Heart left ventricle (tissue), 16 donors: ENCODE measurements at regions not wholly inside any gene's neighbourhood (a gene's known extent, or its start where the extent isn't known, plus 50 kb on each side); places are given as distances from the start of the nearest gene placed in this dataset.

Experiments
- ATAC-seq, 4 donors: fragments of 200-7000 bp; cut with Tn5 transposase; one replicate each; pipeline ENCODE4 v1.9.1; 2020 to 2022; ENCODE audit warnings: moderate library complexity in 4 of 4, mild to moderate bottlenecking in 3 of 4, moderate number of reproducible peaks in 1 of 4
- DNase-seq, 5 donors: peaks; one replicate each; pipeline ENCODE4 v3.0.0-alpha.2; 2020
- H3K27ac ChIP-seq, 12 donors: fragments of 200-600 bp; sonication (generic) in 4 of 12; one replicate each; pipeline versions ENCODE4 v1.5.0 to v1.8.0; 2016 to 2022; ENCODE audit warnings: mild to moderate bottlenecking in 2 of 12
- H3K27me3 ChIP-seq, 9 donors: fragments of 200-600 bp; sonication (generic) in 2 of 9; one replicate each; pipeline versions ENCODE4 v1.5.1 to v1.8.0; 2016 to 2022; ENCODE audit warnings: mild to moderate bottlenecking in 3 of 9
- H3K36me3 ChIP-seq, 9 donors: fragments of 200-600 bp; sonication (generic) in 2 of 9; one replicate each; pipeline versions ENCODE4 v1.5.0 to v1.8.0; 2018 to 2022; ENCODE audit warnings: mild to moderate bottlenecking in 2 of 9
- H3K4me1 ChIP-seq, 12 donors: fragments of 200-600 bp; sonication (generic) in 4 of 12; one replicate each; pipeline versions ENCODE4 v1.5.0 to v1.8.0; 2016 to 2022; ENCODE audit warnings: mild to moderate bottlenecking in 3 of 12
- H3K4me3 ChIP-seq, 12 donors: fragments of 200-600 bp; sonication (generic) in 4 of 12; one replicate each; pipeline versions ENCODE4 v1.5.0 to v1.8.0; 2017 to 2022; ENCODE audit warnings: mild to moderate bottlenecking in 9 of 12, moderate library complexity in 4 of 12
- H3K9me3 ChIP-seq, 12 donors: fragments of 200-600 bp; sonication (generic) in 4 of 12; one replicate each; pipeline versions ENCODE4 v1.5.0 to v1.8.0; 2016 to 2022; ENCODE audit warnings: mild to moderate bottlenecking in 1 of 12
- CTCF ChIP-seq, 12 donors: fragments of 200-600 bp; sonication (generic) in 4 of 12; IDR thresholded peaks; one replicate each; pipeline versions ENCODE4 v1.5.0 to v1.8.0; 2018 to 2022; ENCODE audit warnings: antibody characterized with exemption in 12 of 12, mild to moderate bottlenecking in 5 of 12
- POLR2A ChIP-seq, 2 donors: fragments of 450-650 bp; IDR thresholded peaks; one replicate each; pipeline ENCODE4 v1.6.1; 2017; ENCODE audit warnings: antibody characterized with exemption in 2 of 2, mild to moderate bottlenecking in 2 of 2, moderate library complexity in 2 of 2
- WGBS, 4 donors: extraction: QIAGEN DNeasy Blood & Tissue Kit in 2 of 4; methylation state at CpG; one replicate each; pipeline versions ENCODE4 v1.1.5 to v1.1.7; 2013 to 2018; 5-methylcytosine and 5-hydroxymethylcytosine counted together
- intact Hi-C, 10 donors: fragments of 100-400 bp; cut with DNase I; formaldehyde crosslinking; loops; one replicate each; pipeline versions ENCODE4 v1.11.1 to v1.14.2; 2022
- donor health status: ischemic (EF 13 %, LVEDD 7.1; RV severe dilation, severe dysfunction).
- donor health status: healthy with polysubstance abuse.
- donor health status: DM: no; HTN: yes; CAD: no.
- donor health status: DM: no; HTN: no; CAD: no.
- donor health status: ischemic (EF 25% LVEDD 6.9; RV normal size, moderate dysfunction).
- donor health status: ischemic (EF 25% LVEDD 5.7; RV mildly dilated, moderate dysfunction).
- donor health status: healthy.
- donor health status: DM: yes; HTN: yes; CAD: no.
- donor health status: ischemic (EF 35%, LVEDD 5.7; RV mildly dilated, moderate dysfunction).
- donor health status: nonischemic (EF 11% LVEDD 7.7; RV severe dilation, severe dysfunction).
- donor health status: DM: yes; HTN: yes; CAD: no.
- donor health status: PGD.
- donor health status: ischemic (EF 29% LVEDD 5.4; RV normal size, mild dysfunction).
- donor health status: nonischemic (EF 23%, LVEDD 6.1; RV moderate dilation, normal function).

DNA sequence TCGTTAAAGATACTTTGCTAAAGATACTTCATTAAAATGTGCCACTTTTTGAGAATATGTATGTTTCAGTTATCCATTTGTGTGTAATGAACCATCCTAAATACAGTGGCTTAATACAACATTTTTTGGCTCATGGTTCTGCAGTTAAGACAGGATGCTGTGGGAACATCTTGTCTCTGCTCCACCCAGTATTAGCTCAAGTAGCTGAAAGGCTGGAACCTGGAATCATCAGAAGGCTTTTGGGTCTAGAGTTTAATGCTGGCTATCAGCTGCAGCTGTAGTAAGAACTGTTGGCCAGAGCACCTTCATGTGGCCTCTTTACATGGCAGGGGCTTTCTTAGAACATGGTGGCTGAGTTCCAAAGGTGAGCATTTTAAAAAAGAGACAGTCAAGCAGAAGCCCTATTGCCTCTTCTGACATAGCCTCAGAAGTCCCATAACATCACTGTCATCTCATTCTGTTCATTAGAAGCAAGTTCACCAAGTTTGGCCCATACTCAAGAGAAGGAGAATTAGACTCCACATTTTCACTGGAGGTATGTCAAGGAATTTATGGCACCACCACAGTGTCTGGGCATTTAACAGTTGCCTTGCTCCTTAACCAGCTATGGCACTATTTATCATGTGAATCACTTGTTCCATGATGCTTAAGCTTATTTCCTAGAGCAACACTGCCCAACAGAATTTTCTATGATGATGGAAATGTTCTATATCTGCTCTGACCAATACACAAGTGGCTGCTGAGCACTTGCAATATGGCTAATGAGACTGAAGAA lies 70.4 kb upstream of the PDZRN3 start:
- TF ChIP-seq POLR2A (IDR thresholded peaks at IDR 0.05) = no peak
- TF ChIP-seq CTCF (IDR thresholded peaks at IDR 0.05) = no peak
- H3K36me3 ChIP-seq = no peaks in the 10 kb centered on the region
- no peak overlapping the region for H3K4me3 ChIP-seq
- DNase-seq (no peak), ATAC-seq (no peak)
- no peaks in the 10 kb centered on the region for H3K27me3 ChIP-seq
- H3K27ac ChIP-seq = no peak overlapping the region
- peaks cover 0 to 10% (median 0%) of the 10 kb centered on the region in 12 donors for H3K9me3 ChIP-seq
- intact Hi-C loops = no loop called here
- 72 to 91% (median 78%) methylated on average over 1 of the region's 1 CpG for WGBS, 4 donors
- no peaks in the 10 kb centered on the region for H3K4me1 ChIP-seq

GRCh38 chr3:73687106-73688004 lies 62.6 kb upstream of the PDZRN3 start:
- WGBS, 4 donors = 58 to 72% (median 62%) methylated on average over 5 of the region's 5 CpGs
- Histone ChIP-seq H3K4me3 (no peak overlapping the region), H3K4me1 (no peaks in the 10 kb centered on the region), H3K27ac (no peak overlapping the region), H3K27me3 (no peaks in the 10 kb centered on the region), H3K36me3 (no peaks in the 10 kb centered on the region), H3K9me3 (no peaks in the 10 kb centered on the region)
- ATAC-seq (no peak), DNase-seq (no peak)
- TF ChIP-seq CTCF (IDR thresholded peaks at IDR 0.05) (no peak), POLR2A (IDR thresholded peaks at IDR 0.05) (no peak)
- intact Hi-C loops = no loop called here

DNA sequence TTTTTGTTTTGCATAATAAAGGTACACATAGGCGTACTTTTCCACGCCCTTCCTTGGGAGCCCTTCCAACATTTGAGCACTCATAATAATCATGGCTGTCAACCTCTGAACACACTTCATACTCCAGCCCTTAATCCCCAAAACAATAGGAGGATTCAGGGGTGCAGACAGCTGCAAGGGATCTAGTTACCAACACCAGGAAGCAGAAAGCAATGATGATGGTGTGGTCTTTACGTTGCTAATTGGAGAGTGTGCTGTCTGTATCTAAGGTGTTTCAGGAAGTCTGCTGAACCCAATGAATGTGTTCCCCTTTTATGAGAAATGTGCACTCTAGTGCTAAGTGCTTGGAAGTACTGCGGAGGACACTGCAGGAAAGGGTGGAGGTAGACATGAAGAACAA lies 60.3 kb upstream of the PDZRN3 start:
- Histone ChIP-seq H3K9me3 (no peaks in the 10 kb centered on the region), H3K27ac (no peak overlapping the region), H3K27me3 (no peaks in the 10 kb centered on the region), H3K4me1 (peaks cover 0 to 5% (median 0%) of the 10 kb centered on the region in 12 donors), H3K36me3 (no peaks in the 10 kb centered on the region), H3K4me3 (no peak overlapping the region)
- no peak for ATAC-seq
- intact Hi-C loops = no loop called here
- whole genome bisulfite sequencing, 4 donors = 67 to 84% (median 78%) methylated on average over 4 of the region's 4 CpGs
- TF ChIP-seq CTCF (IDR thresholded peaks at IDR 0.05) (no peak), POLR2A (IDR thresholded peaks at IDR 0.05) (no peak)
- DNase-seq = no peak

DNA sequence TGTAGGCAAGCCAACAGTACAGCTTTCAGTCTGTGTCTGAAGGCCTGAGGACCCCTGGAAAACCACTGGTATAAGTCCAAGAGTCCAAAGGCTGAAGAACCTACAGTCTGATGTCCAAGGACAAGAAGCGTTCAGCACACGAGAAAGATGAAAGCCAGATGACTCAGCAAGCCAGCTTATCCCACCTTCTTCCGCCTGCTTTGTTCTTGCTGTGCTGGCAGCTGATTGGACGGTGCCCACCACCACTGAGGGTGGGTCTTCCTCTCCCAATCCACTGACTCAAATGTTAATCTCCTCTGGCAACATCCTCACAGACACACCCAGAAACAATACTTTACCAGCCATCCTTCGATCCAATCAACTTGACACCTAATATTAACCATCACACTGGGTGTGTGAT lies 59.0 kb upstream of the PDZRN3 start:
- intact Hi-C loops = no loop called here
- no peaks in the 10 kb centered on the region for H3K36me3 ChIP-seq
- no peak overlapping the region for H3K27ac ChIP-seq
- H3K9me3 ChIP-seq = no peaks in the 10 kb centered on the region
- 73 to 85% (median 81%) methylated on average over 5 of the region's 5 CpGs for WGBS, 4 donors
- peaks cover 0 to 5% (median 0%) of the 10 kb centered on the region in 12 donors for H3K4me1 ChIP-seq
- TF ChIP-seq POLR2A (IDR thresholded peaks at IDR 0.05) (no peak), CTCF (IDR thresholded peaks at IDR 0.05) (no peak)
- ATAC-seq = no peak
- no peak for DNase-seq
- H3K27me3 ChIP-seq = no peaks in the 10 kb centered on the region
- H3K4me3 ChIP-seq = no peak overlapping the region
